HepG2 (cell line): ENCODE measurements at regions not wholly inside any gene's neighbourhood (a gene's known extent, or its start where the extent isn't known, plus 50 kb on each side); places are given as distances from the start of the nearest gene placed in this dataset.
"Not testable (repeated sequence)": the region's sequence is repeated elsewhere in the genome, so short reads cannot be mapped to it uniquely, and the experiment has no call there.

Source experiments
- CEBPG ChIP-seq: IDR thresholded peaks from 2 replicates; pipeline ENCODE4 v1.6.1; 2016
- CTCF ChIP-seq: sonication (generic); formaldehyde crosslinking; IDR thresholded peaks from 2 replicates; pipeline ENCODE4 v1.5.0; 2020; ENCODE audit warnings: mild to moderate bottlenecking, missing genetic modification reagents, moderate library complexity
- MXI1 ChIP-seq: IDR thresholded peaks from 3 replicates; pipeline ENCODE4 v1.6.1; 2012; ENCODE audit warnings: low read depth, low read length, inconsistent platforms, borderline replicate concordance
- NR2C2 ChIP-seq: sonication (generic); formaldehyde crosslinking; IDR thresholded peaks from 2 replicates; pipeline ENCODE4 v1.4.0; 2020; ENCODE audit warnings: missing genetic modification reagents, mild to moderate bottlenecking, moderate library complexity, borderline replicate concordance
- ZNF121 ChIP-seq: sonication (generic); formaldehyde crosslinking; IDR thresholded peaks from 2 replicates; pipeline ENCODE4 v1.5.0; 2020; ENCODE audit warnings: mild to moderate bottlenecking, missing genetic modification reagents
- ZNF274 ChIP-seq: sonication (generic); formaldehyde crosslinking; IDR thresholded peaks from 2 replicates; pipeline ENCODE4 v1.5.1; 2020; ENCODE audit warnings: mild to moderate bottlenecking, missing genetic modification reagents
- ZNF639 ChIP-seq: conservative IDR thresholded peaks from 2 replicates; pipeline ENCODE4 v1.6.1; 2018; ENCODE audit warnings: missing genetic modification reagents
- TF ChIP-seq, protein P1 (sequence below), 2 experiments: fragments of 450-650 bp in 1 of 2; sonication (generic) in 1 of 2; formaldehyde crosslinking in 1 of 2; IDR thresholded peaks; 2 replicates each; pipeline versions ENCODE4 v1.6.1 to v1.8.0; 2016 to 2022; ENCODE audit warnings: antibody characterized with exemption in 1 of 2, mild to moderate bottlenecking in 1 of 2, missing genetic modification reagents in 1 of 2

- TF ChIP-seq MXI1; NR2C2; ZNF639 (CRISPR knock-in tag); ZNF121 (CRISPR knock-in tag); CTCF (CRISPR knock-in tag); CEBPG (CRISPR knock-in tag); ZNF274 (CRISPR knock-in tag): not testable (repeated sequence)
- TF ChIP-seq, protein P1, sequence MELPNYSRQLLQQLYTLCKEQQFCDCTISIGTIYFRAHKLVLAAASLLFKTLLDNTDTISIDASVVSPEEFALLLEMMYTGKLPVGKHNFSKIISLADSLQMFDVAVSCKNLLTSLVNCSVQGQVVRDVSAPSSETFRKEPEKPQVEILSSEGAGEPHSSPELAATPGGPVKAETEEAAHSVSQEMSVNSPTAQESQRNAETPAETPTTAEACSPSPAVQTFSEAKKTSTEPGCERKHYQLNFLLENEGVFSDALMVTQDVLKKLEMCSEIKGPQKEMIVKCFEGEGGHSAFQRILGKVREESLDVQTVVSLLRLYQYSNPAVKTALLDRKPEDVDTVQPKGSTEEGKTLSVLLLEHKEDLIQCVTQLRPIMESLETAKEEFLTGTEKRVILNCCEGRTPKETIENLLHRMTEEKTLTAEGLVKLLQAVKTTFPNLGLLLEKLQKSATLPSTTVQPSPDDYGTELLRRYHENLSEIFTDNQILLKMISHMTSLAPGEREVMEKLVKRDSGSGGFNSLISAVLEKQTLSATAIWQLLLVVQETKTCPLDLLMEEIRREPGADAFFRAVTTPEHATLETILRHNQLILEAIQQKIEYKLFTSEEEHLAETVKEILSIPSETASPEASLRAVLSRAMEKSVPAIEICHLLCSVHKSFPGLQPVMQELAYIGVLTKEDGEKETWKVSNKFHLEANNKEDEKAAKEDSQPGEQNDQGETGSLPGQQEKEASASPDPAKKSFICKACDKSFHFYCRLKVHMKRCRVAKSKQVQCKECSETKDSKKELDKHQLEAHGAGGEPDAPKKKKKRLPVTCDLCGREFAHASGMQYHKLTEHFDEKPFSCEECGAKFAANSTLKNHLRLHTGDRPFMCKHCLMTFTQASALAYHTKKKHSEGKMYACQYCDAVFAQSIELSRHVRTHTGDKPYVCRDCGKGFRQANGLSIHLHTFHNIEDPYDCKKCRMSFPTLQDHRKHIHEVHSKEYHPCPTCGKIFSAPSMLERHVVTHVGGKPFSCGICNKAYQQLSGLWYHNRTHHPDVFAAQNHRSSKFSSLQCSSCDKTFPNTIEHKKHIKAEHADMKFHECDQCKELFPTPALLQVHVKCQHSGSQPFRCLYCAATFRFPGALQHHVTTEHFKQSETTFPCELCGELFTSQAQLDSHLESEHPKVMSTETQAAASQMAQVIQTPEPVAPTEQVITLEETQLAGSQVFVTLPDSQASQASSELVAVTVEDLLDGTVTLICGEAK (IDR thresholded peaks at IDR 0.05), result not testable (repeated sequence)
- TF ChIP-seq, protein P1 (CRISPR knock-in tag; IDR thresholded peaks at IDR 0.05), result not testable (repeated sequence)
Observed at GRCh38 chr9:39532597-39532996, 177.1 kb downstream of the SPATA31A1 start.
